Left kidney (tissue), 1 donor: ENCODE measurements at regions not wholly inside any gene's neighbourhood (a gene's known extent, or its start where the extent isn't known, plus 50 kb on each side); places are given as distances from the start of the nearest gene placed in this dataset.
"Not testable (repeated sequence)": the region's sequence is repeated elsewhere in the genome, so short reads cannot be mapped to it uniquely, and the experiment has no call there.

ENCODE experiments used
- DNase-seq: peaks from one replicate; pipeline ENCODE4 v3.0.0-alpha.2; 2013

DNA sequence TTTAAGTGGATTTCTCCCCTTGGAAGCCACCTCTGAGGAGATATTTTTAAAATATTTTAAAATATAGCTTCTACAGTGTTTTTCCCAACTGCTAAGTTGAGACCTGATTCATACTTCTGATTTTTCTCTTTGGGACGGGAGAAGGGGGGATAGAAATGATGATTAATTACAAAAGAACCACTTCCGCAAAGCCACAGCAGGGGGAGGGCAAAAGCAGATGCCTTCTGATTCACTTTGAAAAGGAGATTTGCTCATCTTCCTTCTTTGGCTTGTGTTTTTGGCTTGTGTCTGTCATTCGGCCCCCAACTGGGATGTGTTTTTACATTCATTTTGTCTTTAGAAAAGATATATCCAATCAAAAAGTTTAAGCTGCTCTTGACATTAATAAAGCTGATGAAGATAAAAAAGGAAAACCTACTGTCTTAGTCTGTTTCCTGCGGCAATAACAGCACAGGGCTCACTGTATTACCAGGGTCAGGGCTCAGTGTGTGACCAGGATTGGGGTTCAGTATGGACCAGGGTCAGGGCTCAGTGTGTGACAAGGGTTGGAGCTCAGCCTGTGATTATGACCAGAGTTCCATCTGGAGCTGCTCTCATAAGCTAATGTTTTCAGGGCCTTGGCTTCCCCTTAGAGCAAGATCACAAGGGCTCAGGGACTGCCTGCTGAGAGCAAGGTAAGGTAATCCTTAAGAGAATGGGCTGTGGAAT lies 223.2 kb downstream of the MTHFS start:
- no peak for DNase-seq

DNA sequence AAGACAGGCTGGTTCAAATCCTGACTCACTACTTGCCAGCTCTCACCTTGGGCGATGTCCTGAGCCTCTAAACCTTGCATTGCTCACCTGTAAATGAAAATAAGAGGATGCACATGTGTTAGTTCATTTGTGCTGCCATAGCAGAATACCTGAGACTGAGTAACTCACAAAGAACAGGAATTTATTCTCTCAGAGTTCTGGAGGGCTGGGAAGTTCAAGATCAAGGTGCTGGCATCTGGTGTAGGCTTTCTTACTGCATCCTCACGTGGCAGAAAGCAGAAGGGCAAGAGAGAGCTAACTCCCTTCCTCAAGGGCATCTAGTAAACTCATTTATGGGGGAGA lies 222.7 kb downstream of the MTHFS start:
- DNase-seq: no peak

DNA sequence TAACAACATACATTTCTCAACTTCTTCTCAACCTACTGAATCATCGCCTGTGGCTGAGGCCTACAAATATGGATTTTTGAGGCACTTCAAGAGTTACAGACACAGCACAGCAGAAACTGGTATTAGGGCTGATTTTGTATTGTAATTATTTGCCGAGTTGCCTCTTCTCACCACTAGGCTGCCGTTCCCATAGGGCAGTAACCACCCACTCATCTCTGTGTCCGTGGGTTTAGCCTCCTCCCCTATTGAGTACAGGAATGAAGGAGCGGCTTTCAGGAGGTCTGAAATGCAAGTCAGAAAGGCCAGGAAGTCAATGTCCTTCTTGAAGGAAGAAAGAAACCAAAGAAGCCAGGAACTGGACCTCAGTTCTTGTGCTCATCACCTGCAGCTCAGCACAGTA lies 220.8 kb downstream of the MTHFS start:
- DNase-seq: no peak

DNA sequence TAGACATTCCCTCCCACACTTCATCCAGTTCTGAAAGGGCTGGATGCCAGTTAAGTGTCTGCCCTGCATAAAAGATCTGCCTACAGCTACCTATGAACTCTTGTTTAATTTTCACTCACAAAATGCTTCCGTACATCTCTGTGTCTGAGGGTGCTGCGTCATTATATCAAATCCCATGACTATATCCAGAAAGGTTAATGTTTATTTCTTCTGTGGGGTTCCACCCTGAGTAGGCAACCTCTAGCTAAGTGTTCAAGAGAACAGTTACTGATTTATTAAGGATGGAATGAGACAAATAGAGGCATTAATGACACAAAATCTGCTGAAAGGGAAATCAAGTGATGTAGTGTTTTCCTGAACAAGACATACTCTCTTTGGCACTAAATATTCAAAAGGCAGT lies 220.2 kb downstream of the MTHFS start:
- DNase-seq: no peak

DNA sequence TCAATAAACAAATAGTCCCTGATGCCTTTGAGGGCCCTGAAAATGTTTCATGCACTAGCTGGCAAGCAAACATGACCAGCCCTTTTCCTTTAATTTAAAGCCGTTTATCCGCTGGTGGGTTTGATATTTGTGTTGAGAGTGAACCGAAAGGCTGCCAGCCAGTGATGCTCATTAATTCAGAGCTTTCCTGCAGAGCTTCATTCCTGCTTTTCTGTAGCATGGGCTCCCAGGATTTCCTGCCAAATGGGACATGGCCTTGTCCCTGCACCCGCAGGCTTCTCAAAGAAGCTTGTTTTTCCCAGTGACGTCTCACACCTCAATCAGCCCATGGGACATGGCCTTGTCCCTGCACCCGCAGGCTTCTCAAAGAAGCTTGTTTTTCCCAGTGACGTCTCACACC lies 219.6 kb downstream of the MTHFS start:
- DNase-seq: no peak

DNA sequence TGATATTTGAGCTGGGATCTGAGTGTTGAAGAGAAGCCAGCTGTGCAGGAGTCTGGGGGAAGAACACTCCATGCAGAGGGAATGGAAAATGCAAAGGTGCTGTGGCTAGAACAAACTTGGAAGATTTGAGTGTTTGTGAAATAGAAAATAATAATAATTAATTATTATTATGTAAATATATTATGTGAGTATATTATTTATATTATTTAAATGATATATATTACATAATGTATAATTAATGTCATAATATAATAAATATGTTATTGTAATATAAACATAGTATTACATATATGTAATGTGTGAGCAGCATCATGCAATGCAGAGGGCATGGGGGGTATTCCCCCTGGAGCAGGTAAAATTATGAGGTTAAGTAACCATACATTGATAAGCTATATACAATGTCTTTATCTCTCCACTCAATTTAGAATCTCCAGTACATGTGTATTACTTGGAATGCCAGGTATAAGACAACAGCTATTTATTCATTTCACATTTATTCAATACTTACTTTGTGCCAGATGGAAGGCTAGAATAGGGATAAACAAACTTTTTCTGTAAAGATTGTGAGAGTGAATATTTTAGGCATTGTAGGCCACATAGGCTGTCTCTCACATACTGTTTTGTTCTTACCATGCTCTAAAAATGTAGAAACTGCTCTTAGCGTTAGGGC lies 218.6 kb downstream of the MTHFS start:
- no peak for DNase-seq

DNA sequence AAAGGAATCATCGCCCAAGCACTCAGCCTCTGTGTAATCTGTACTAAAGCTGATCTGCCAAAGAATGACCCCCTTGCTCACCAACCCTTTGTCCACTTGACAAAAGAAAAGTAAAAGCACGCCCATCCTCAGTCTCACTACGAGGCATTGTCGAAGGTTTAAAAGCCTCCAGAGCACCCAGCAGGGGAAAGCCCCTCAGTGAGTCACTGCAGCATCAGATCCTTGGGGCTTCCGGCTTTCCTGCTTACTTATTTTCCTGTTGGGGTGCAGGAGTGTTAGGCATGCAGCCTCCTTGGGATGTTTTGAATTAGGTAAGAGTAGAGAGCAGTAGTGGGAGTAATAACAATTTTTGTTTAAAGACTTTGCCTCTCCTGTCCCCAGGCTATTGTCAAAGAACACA lies 216.1 kb downstream of the MTHFS start:
- no peak for DNase-seq

GRCh38 chr15:79682285-79682684 lies 214.5 kb downstream of the MTHFS start:
- no peak for DNase-seq

- no peak for DNase-seq
Measured at GRCh38 chr15:79682851-79683288, 213.9 kb downstream of the MTHFS start.

GRCh38 chr15:79689030-79689429 lies 207.8 kb downstream of the MTHFS start:
- no peak for DNase-seq

DNA sequence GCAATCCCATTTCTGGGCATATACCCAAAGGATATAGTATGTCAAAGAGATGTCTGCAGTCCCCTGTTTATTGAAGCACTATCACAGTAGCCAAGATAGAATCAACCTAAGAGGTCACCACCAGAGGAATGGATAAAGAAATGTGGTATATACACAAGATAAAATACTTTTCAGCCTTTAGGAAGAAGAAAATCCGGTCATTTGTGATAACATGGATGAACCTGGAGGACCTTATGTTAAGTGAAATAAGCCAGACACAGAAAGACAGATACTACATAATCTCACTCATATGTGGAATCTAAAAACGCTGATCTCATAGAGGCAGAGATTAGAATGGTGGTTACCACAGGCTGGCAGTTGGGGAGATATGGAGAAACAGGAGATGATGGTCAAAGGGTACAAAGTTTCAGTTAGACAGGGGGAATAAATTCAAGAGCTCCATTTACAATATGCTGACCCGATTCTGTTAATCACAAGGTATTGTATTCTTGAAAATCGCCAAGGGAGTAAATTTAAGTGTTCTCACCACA lies 195.8 kb downstream of the MTHFS start:
- DNase-seq: no peak

DNA sequence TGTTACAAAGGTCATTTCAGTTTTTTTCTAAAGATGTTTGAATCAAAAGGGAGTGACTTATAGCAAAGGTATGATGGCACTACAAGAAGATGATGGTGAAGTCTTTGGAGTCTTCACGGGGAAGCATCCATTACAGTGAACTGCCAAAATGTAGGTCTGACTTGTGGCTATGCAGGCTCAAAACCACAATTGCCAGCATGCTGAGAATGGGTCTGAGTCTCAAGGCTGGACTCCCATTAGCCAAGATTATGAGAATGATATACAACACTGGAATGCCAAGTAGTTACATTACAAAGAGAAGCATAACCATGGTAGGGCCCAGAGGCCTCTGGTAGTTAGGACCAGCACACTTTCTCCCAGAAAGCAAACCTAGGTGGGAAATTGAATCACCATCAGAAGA lies 194.2 kb downstream of the MTHFS start:
- no peak for DNase-seq

- no peak for DNase-seq
Measured at GRCh38 chr15:79721256-79721655, 175.6 kb downstream of the MTHFS start.

DNA sequence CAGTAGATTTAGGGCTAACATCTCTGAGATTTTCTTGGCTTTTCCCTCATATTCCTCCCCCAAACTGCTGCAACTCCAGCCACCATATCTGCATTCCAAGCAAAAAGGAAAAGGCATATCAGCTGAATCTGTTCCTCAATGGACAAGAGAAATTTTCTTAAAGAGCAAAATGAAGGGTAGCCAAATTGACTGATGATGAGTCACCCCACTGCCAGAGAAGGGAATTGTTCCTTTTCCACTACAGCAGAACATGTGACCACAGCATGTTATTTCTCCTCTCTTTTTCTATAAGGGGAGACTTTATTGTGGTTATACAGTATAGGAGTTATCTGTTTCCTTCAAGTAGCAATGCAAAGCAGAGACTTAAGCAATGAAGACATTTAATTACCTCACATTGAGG lies 172.5 kb downstream of the MTHFS start:
- no peak for DNase-seq

- DNase-seq: no peak
Measured at GRCh38 chr15:79724804-79725203, 172.0 kb downstream of the MTHFS start.

DNA sequence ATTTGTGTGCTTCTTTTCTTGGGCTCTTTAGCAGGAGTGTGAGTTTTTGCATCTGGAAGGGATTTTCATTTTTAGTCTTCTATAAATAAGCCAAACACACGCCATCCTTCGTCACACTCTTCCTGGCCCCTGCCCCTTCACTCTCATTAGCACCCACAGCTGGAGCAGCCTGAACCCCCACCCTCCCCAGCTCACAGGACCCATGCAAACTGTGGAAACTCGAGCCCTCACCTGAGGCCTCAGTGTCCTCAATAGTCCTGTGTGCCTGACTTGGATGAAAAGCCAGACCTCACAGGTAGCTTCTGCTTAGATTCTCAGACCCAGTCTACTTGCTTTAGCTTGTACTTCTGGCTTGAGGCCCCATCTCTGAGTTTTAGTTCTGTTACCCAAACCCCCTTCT lies 167.9 kb downstream of the MTHFS start:
- DNase-seq: no peak

DNA sequence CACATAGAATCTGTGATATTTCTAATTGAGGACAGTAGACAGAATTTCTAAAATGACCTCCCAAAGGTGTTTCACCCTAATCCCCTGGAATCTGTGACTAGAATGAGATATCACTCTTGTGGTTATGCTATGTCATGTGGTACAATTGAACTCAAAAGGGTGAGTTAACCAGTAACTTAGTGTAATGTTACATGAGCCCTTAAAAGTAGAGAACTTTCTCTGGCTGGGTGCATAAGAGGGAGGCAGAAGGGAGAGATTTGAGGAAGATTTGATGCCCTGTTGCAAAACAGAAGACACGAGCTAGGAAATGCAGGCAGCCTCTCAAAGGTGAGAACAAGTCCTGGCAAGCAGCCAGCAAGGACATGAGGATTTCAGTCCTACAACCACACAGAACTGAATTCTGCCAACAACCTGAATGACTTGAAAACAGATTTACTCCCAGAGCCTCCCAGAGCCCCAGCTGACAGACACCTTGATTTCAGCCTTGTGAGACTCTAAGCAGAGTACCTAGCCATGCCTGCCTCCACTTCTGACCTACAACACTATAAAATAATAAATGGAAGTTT lies 160.3 kb downstream of the MTHFS start:
- DNase-seq: no peak

DNA sequence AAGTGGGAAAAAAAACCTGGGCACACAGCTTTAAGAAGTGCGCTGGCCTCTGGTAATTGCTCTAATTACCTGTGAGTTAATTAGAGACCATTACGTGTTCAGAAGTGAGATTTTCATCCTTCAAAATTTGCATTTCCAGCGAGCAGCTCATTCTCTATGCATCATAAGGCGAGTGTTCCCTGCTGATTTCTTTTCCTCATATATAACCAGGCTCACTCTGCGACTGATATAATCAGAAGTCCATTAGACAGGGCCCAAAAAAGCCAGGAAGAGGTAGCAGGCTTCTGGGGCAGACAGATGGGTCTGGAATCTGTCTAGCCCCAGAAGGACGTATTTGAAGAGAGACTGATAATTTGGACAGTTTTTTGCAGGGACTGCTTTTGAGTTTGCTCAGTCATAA lies 158.7 kb downstream of the MTHFS start:
- DNase-seq: no peak

DNA sequence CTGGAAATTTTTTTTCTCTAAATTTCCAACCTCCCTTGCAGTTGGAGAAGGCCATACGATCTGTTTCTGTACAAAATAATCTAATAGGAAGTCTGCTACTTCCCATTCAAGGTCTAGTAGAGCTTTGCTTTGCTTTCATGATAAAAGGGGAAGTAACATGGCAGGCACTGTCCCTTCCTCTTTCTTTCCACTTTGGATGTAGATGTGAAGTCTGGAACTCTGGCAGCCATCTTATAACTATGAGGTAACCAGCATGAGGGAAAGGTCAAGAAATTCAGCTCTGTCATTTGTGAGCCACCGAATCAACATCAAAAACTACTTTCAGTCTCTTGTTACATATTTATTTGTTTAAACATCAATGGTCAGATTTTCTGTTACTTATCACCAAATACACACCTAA lies 156.3 kb downstream of the MTHFS start:
- DNase-seq: no peak

GRCh38 chr15:79743032-79743431 lies 153.8 kb downstream of the MTHFS start:
- DNase-seq: no peak

- not testable (repeated sequence) for DNase-seq
Measured at GRCh38 chr15:79744485-79744884, 152.3 kb downstream of the MTHFS start.

DNA sequence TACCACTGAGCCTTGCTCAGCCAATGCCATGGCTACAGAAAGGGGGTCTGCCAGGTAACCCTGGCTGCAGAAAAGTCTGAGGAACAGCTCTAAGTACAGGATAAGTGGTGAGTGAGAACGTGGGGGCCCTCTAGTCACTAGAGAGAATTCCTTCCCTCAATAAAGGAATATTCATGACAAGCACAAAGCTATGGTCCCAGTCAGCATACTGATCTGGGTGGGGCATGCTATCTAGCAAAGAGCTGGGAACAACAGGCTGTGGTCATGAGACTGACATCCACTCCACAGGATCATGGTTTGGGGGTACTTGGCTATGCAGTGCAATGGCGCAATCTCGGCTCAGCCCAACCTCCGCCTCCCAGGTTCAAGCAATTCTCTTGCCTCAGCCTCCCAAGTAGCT lies 140.4 kb downstream of the MTHFS start:
- DNase-seq: no peak

- DNase-seq: no peak
Measured at GRCh38 chr15:79765081-79765480, 131.7 kb downstream of the MTHFS start.

- peak; percentile 0 for DNase-seq
Measured at GRCh38 chr15:79769069-79769481, 127.7 kb downstream of the MTHFS start.
